SK-N-SH (cell line): ENCODE measurements at regions not wholly inside any gene's neighbourhood (a gene's known extent, or its start where the extent isn't known, plus 50 kb on each side); places are given as distances from the start of the nearest gene placed in this dataset.

Experiments used
- CTCF ChIA-PET: fragments of 300-600, 350-600 bp; formaldehyde crosslinking; extraction: SDS; loops from one replicate; lab custom pipeline; 2021; lab: Yijun Ruan, JAX
- POLR2A ChIA-PET: fragments of 350-600 bp; sonication (Branson Sonifier 250); formaldehyde crosslinking; extraction: SDS; loops from one replicate; lab custom pipeline; 2020; ENCODE audit warnings: antibody characterized with exemption, inconsistent platforms; lab: Yijun Ruan, JAX
- DNase-seq: peaks from one replicate; pipeline ENCODE4 v3.0.0; 2012
- H2AFZ ChIP-seq: fragments of 200-600 bp; sonication (generic); 2 replicates; pipeline ENCODE4 v1.8.1; 2016; ENCODE audit warnings: antibody characterized with exemption, mild to moderate bottlenecking, low read depth
- H3F3A ChIP-seq: fragments of 200-600 bp; sonication (generic); replicated peaks from 2 replicates; pipeline ENCODE3; 2016; ENCODE audit warnings: antibody characterized with exemption, mild to moderate bottlenecking; ENCODE audit not compliant: insufficient read depth
- H3K27ac ChIP-seq, 2 experiments: fragments of 200-500 bp in 1 of 2; fragments of 200-600 bp in 1 of 2; sonication (Bioruptor generic) in 1 of 2; sonication (generic), shearing (Covaris generic) in 1 of 2; 2 replicates each; pipeline versions ENCODE4 v1.5.1 to v1.6.1; 2014 to 2016; ENCODE audit warnings: low read depth in 2 of 2, inconsistent platforms in 1 of 2, low read length in 1 of 2, mild to moderate bottlenecking in 1 of 2, mixed read lengths in 1 of 2
- H3K27me3 ChIP-seq: fragments of 200-600 bp; sonication (generic), shearing (Covaris generic); 2 replicates; pipeline ENCODE4 v1.6.1; 2016; ENCODE audit warnings: mixed run types; ENCODE audit not compliant: insufficient read depth
- H3K36me3 ChIP-seq, 2 experiments: fragments of 200-500 bp in 1 of 2; fragments of 200-600 bp in 1 of 2; sonication (Bioruptor generic) in 1 of 2; sonication (generic) in 1 of 2; replicated peaks in 1 of 2; 2 replicates each; pipeline versions ENCODE3 to v1.5.1; 2014 to 2016; ENCODE audit warnings: low read length in 1 of 2, mild to moderate bottlenecking in 1 of 2; ENCODE audit not compliant: insufficient read depth in 2 of 2, control insufficient read depth in 1 of 2
- H3K4me1 ChIP-seq, 2 experiments: fragments of 200-500 bp in 1 of 2; fragments of 200-600 bp in 1 of 2; sonication (Bioruptor generic) in 1 of 2; sonication (generic), shearing (Covaris generic) in 1 of 2; 2 replicates each; pipeline versions ENCODE4 v1.5.1 to v1.6.1; 2014 to 2016; ENCODE audit warnings: low read depth in 1 of 2, low read length in 1 of 2, mixed run types in 1 of 2; ENCODE audit not compliant: insufficient read depth in 2 of 2, control insufficient read depth in 1 of 2
- H3K4me2 ChIP-seq: fragments of 200-600 bp; sonication (generic), shearing (Covaris generic); 2 replicates; pipeline ENCODE4 v1.6.1; 2017; ENCODE audit warnings: mixed run types
- H3K4me3 ChIP-seq, 2 experiments: fragments of 200-500 bp in 1 of 2; fragments of 200-600 bp in 1 of 2; sonication (Bioruptor generic) in 1 of 2; sonication (generic), shearing (Covaris generic) in 1 of 2; 2 replicates each; pipeline versions ENCODE4 v1.5.1 to v1.8.1; 2014 to 2016; ENCODE audit warnings: low read depth in 2 of 2, inconsistent platforms in 1 of 2, low read length in 1 of 2, mild to moderate bottlenecking in 1 of 2, mixed read lengths in 1 of 2, moderate library complexity in 1 of 2
- H3K79me2 ChIP-seq: fragments of 200-600 bp; sonication (generic); 2 replicates; pipeline ENCODE4 v1.8.1; 2017; ENCODE audit warnings: mild to moderate bottlenecking; ENCODE audit not compliant: insufficient read depth
- H3K9ac ChIP-seq: fragments of 200-600 bp; sonication (generic); 2 replicates; pipeline ENCODE4 v1.6.1; 2017; ENCODE audit warnings: mixed run types
- H3K9me2 ChIP-seq: fragments of 200-600 bp; sonication (generic); 2 replicates; pipeline ENCODE4 v1.6.1; 2017; ENCODE audit warnings: mixed run types
- H3K9me3 ChIP-seq: fragments of 200-600 bp; sonication (generic); 2 replicates; pipeline ENCODE4 v1.6.1; 2017; ENCODE audit warnings: mixed run types, mild to moderate bottlenecking, moderate library complexity
- H4K20me1 ChIP-seq: fragments of 200-600 bp; sonication (generic); 2 replicates; pipeline ENCODE4 v1.6.1; 2017; ENCODE audit warnings: mild to moderate bottlenecking, mixed run types; ENCODE audit not compliant: insufficient read depth
- CHD2 ChIP-seq: fragments of 150-350 bp; IDR thresholded peaks from 2 replicates; pipeline ENCODE4 v1.6.1; 2018; ENCODE audit warnings: low read length; ENCODE audit not compliant: partially characterized antibody
- CTCF ChIP-seq: fragments of 200-600 bp; sonication (generic); IDR thresholded peaks from 2 replicates; pipeline ENCODE4 v1.6.1; 2017; ENCODE audit warnings: antibody characterized with exemption, mild to moderate bottlenecking, moderate library complexity
- FOSL2 ChIP-seq: IDR thresholded peaks from 2 replicates; pipeline ENCODE4 v1.4.0; 2012; ENCODE audit warnings: low read depth, mild to moderate bottlenecking, moderate library complexity, borderline replicate concordance
- GABPA ChIP-seq: IDR thresholded peaks from 2 replicates; pipeline ENCODE4 v1.4.0; 2012; ENCODE audit warnings: low read depth, mild to moderate bottlenecking
- GATA2 ChIP-seq: sonication (generic); formaldehyde crosslinking; IDR thresholded peaks from 2 replicates; pipeline ENCODE4 v1.5.0; 2020; ENCODE audit warnings: mild to moderate bottlenecking, missing genetic modification reagents
- JUND ChIP-seq: IDR thresholded peaks from 2 replicates; pipeline ENCODE4 v1.4.0; 2012
- NFIC ChIP-seq: IDR thresholded peaks from 2 replicates; pipeline ENCODE4 v1.4.0; 2012; ENCODE audit warnings: borderline replicate concordance
- NRF1 ChIP-seq: IDR thresholded peaks from 2 replicates; pipeline ENCODE4 v1.6.1; 2012; ENCODE audit warnings: low read depth, mild to moderate bottlenecking, low read length
- RAD21 ChIP-seq: IDR thresholded peaks from 2 replicates; pipeline ENCODE4 v1.6.1; 2012; ENCODE audit warnings: mild to moderate bottlenecking, low read length
- RCOR1 ChIP-seq: fragments of 150-350 bp; IDR thresholded peaks from 2 replicates; pipeline ENCODE4 v1.6.1; 2017; ENCODE audit warnings: antibody characterized with exemption, low read length
- RXRA ChIP-seq: IDR thresholded peaks from 2 replicates; pipeline ENCODE4 v1.4.0; 2012; ENCODE audit warnings: low read depth, mild to moderate bottlenecking, borderline replicate concordance
- SIN3A ChIP-seq: IDR thresholded peaks from 2 replicates; pipeline ENCODE4 v1.6.1; 2012; ENCODE audit warnings: low read depth, mild to moderate bottlenecking, low read length, moderate library complexity, borderline replicate concordance
- TAF1 ChIP-seq: IDR thresholded peaks from 2 replicates; pipeline ENCODE4 v1.6.1; 2012; ENCODE audit warnings: low read depth, mild to moderate bottlenecking, low read length, moderate library complexity, borderline replicate concordance
- TCF12 ChIP-seq: IDR thresholded peaks from 2 replicates; pipeline ENCODE4 v1.4.0; 2012
- USF2 ChIP-seq: fragments of 150-350 bp; IDR thresholded peaks from 2 replicates; pipeline ENCODE4 v1.6.1; 2017; ENCODE audit warnings: antibody characterized with exemption, low read length, low read depth, borderline replicate concordance
- ZBTB33 ChIP-seq: IDR thresholded peaks from 2 replicates; pipeline ENCODE4 v1.4.0; 2012; ENCODE audit warnings: low read depth, borderline replicate concordance
- WGBS: methylation state at CpG from one replicate; pipeline ENCODE4 v1.1.6; 2017; ENCODE audit warnings: low lambda C conversion rate; 5-methylcytosine and 5-hydroxymethylcytosine counted together
- TF ChIP-seq, protein P1 (sequence below): IDR thresholded peaks from 2 replicates; pipeline ENCODE4 v1.4.0; 2012; ENCODE audit warnings: low read depth, borderline replicate concordance

GRCh38 chr2:41764131-41764530 is 283.7 kb upstream of the PKDCC start:
- Histone ChIP-seq H3K9me3 (no peaks in the 10 kb centered on the region), H3K27me3 (no peaks in the 10 kb centered on the region), H4K20me1 (no peaks in the 10 kb centered on the region), H3K36me3 (no peaks in the 10 kb centered on the region), H3K4me3 (no peak overlapping the region), H3K9me2 (no peaks in the 10 kb centered on the region), H3F3A (no peaks in the 10 kb centered on the region), H3K9ac (no peak overlapping the region), H3K4me2 (no peak overlapping the region), H2AFZ (no peak overlapping the region), H3K4me1 (no peaks in the 10 kb centered on the region), H3K79me2 (no peaks in the 10 kb centered on the region), H3K27ac (no peak overlapping the region)
- no peak for DNase-seq
- WGBS: 9% methylated on average over 1 of the region's 1 CpG
- ChIA-PET POLR2A (no interaction called here), CTCF (no interaction called here)
- TF ChIP-seq ZBTB33 (no peak), NRF1 (no peak), FOSL2 (no peak), SIN3A (no peak), GABPA (no peak), CHD2 (no peak), GATA2 (CRISPR knock-in tag) (no peak), TCF12 (no peak), RAD21 (no peak), RCOR1 (no peak), RXRA (no peak), CTCF (no peak), USF2 (no peak), JUND (no peak), TAF1 (no peak), NFIC (no peak)
- TF ChIP-seq, protein P1, sequence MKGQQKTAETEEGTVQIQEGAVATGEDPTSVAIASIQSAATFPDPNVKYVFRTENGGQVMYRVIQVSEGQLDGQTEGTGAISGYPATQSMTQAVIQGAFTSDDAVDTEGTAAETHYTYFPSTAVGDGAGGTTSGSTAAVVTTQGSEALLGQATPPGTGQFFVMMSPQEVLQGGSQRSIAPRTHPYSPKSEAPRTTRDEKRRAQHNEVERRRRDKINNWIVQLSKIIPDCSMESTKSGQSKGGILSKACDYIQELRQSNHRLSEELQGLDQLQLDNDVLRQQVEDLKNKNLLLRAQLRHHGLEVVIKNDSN: no peak
